HEK293T (cell line): ENCODE measurements at regions not wholly inside any gene's neighbourhood (a gene's known extent, or its start where the extent isn't known, plus 50 kb on each side); places are given as distances from the start of the nearest gene placed in this dataset.

Experiments
- BHLHE40 ChIP-seq: fragments of 450-650 bp; IDR thresholded peaks from 2 replicates; pipeline ENCODE4 v1.6.1; 2016; ENCODE audit warnings: mild to moderate bottlenecking, moderate library complexity, borderline replicate concordance
- ELF4 ChIP-seq: fragments of 450-650 bp; IDR thresholded peaks from 2 replicates; pipeline ENCODE4 v1.6.1; 2017; ENCODE audit warnings: antibody characterized with exemption
- FOXK2 ChIP-seq: fragments of 450-650 bp; IDR thresholded peaks from 2 replicates; pipeline ENCODE4 v1.6.1; 2016; ENCODE audit warnings: mild to moderate bottlenecking
- FOXM1 ChIP-seq: fragments of 450-650 bp; IDR thresholded peaks from 2 replicates; pipeline ENCODE4 v1.6.1; 2017; ENCODE audit warnings: mild to moderate bottlenecking, borderline replicate concordance
- HDGF ChIP-seq: fragments of 450-650 bp; IDR thresholded peaks from 2 replicates; pipeline ENCODE4 v1.6.1; 2017; ENCODE audit warnings: antibody characterized with exemption, borderline replicate concordance
- PKNOX1 ChIP-seq: fragments of 450-650 bp; IDR thresholded peaks from 2 replicates; pipeline ENCODE4 v1.6.1; 2016
- SP1 ChIP-seq: fragments of 450-650 bp; IDR thresholded peaks from 2 replicates; pipeline ENCODE4 v1.6.1; 2017
- SUZ12 ChIP-seq: fragments of 450-650 bp; IDR thresholded peaks from 2 replicates; pipeline ENCODE4 v1.6.1; 2016; ENCODE audit warnings: mild to moderate bottlenecking
- TARDBP ChIP-seq: fragments of 450-650 bp; IDR thresholded peaks from 2 replicates; pipeline ENCODE4 v1.6.1; 2016
- ZNF384 ChIP-seq: fragments of 450-650 bp; IDR thresholded peaks from 2 replicates; pipeline ENCODE4 v1.6.1; 2016

DNA sequence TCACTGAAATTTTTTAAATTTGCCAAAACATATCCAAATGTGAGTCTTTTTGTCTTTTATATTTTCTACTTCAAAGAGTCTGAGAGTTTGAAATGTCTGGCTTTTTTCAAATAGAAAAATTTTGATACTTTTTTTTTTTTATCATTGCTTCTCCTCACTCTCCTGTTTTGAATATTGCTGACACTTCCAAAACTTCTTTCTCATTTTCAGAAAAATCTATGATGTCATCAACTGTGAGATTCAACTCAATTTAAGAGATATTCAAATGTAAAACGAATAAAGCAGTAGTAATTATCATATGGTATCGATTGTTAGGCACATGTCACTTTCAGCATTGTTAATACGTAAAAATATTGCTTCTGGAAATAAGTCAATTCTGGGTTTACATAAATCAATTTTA is 505.8 kb upstream of the STEAP1 start:
- TF ChIP-seq FOXK2 (no peak), BHLHE40 (no peak), SP1 (no peak), FOXM1 (no peak), ELF4 (no peak), ZNF384 (no peak), SUZ12 (no peak), HDGF (no peak), TARDBP (no peak), PKNOX1 (no peak)
